HepG2 (cell line): ENCODE measurements at regions not wholly inside any gene's neighbourhood (a gene's known extent, or its start where the extent isn't known, plus 50 kb on each side); places are given as distances from the start of the nearest gene placed in this dataset.
A peak's percentile ranks its signal among the peaks of the same experiment; 100 is the strongest.

Source experiments
- ATAC-seq: fragments of 200-7000 bp; cut with Tn5 transposase; 3 replicates; pipeline ENCODE4 v1.9.1; 2020; ENCODE audit warnings: mild to moderate bottlenecking, moderate library complexity
- BruUV-seq: library from RNA; stranded (reverse); fragments of 400-500 nt; replicated peaks from 2 replicates; lab custom pipeline; 2021; lab: Mats Ljungman, UMichigan
- CTCF ChIA-PET: fragments of 300-600 bp; formaldehyde crosslinking; extraction: SDS; loops from one replicate; lab custom pipeline; 2021; ENCODE audit warnings: low total read pairs, inconsistent platforms, low intra/inter-chr PET ratio; lab: Yijun Ruan, JAX
- POLR2A ChIA-PET: fragments of 350-600 bp; sonication (Branson Sonifier 250); formaldehyde crosslinking; loops from one replicate; lab custom pipeline; 2020; ENCODE audit warnings: antibody characterized with exemption, inconsistent platforms; lab: Yijun Ruan, JAX
- DNase-seq: peaks from one replicate; pipeline ENCODE4 v3.0.0-alpha.2; 2015; ENCODE audit warnings: low spot score
- FAIRE-seq: peaks from 3 replicates; lab custom pipeline; 2011; peaks lifted over from hg19 to GRCh38; lab: Jason Lieb, UNC
- H2AFZ ChIP-seq: one replicate; pipeline ENCODE4 v1.6.1; 2011; ENCODE audit warnings: low read length, inconsistent platforms
- H3K27ac ChIP-seq: fragments of 300-600 bp; 3 replicates; pipeline ENCODE4 v1.8.0; 2011; ENCODE audit warnings: mixed run types, mild to moderate bottlenecking, mixed read lengths, low read length, inconsistent platforms; ENCODE audit not compliant: insufficient read depth; ENCODE audit errors: extremely low read length
- H3K27me3 ChIP-seq, 2 experiments: fragments of 200-600 bp in 1 of 2; 2 replicates in 1 of 2; 3 replicates in 1 of 2; pipeline versions ENCODE4 v1.6.0 to v1.8.0; 2011; ENCODE audit warnings: low read length in 2 of 2, mild to moderate bottlenecking in 2 of 2, moderate library complexity in 2 of 2, inconsistent platforms in 1 of 2; ENCODE audit not compliant: insufficient read depth in 2 of 2, control insufficient read depth in 1 of 2
- H3K36me3 ChIP-seq, 2 experiments: fragments of 200-600 bp in 1 of 2; replicated peaks in 1 of 2; 2 replicates in 1 of 2; 3 replicates in 1 of 2; pipeline versions ENCODE4 v1.5.1 to v1.8.0; 2011; ENCODE audit warnings: low read length in 2 of 2, inconsistent platforms in 1 of 2; ENCODE audit not compliant: insufficient read depth in 2 of 2, control insufficient read depth in 1 of 2
- H3K4me1 ChIP-seq: 2 replicates; pipeline ENCODE4 v1.5.1; 2012; ENCODE audit warnings: low read length, inconsistent platforms; ENCODE audit not compliant: insufficient read depth
- H3K4me2 ChIP-seq: 2 replicates; pipeline ENCODE4 v1.6.0; 2011; ENCODE audit warnings: low read depth, low read length, inconsistent platforms
- H3K4me3 ChIP-seq, 3 experiments: fragments of 200-600 bp in 1 of 3; sonication (generic), shearing (Covaris generic) in 1 of 3; replicated peaks in 1 of 3; 2 replicates each; pipeline ENCODE4 v1.5.1; 2011 to 2016; ENCODE audit warnings: low read length in 3 of 3, inconsistent platforms in 2 of 3, low read depth in 2 of 3, mild to moderate bottlenecking in 2 of 3, control low read depth in 1 of 3, mixed read lengths in 1 of 3; ENCODE audit not compliant: insufficient read depth in 1 of 3
- H3K79me2 ChIP-seq: one replicate; pipeline ENCODE4 v1.6.1; 2011; ENCODE audit warnings: low read length, inconsistent platforms; ENCODE audit not compliant: insufficient read depth
- H3K9ac ChIP-seq: 2 replicates; pipeline ENCODE4 v1.6.0; 2011; ENCODE audit warnings: mild to moderate bottlenecking, low read depth, low read length, inconsistent platforms; ENCODE audit not compliant: insufficient read depth
- H3K9me3 ChIP-seq: 2 replicates; pipeline ENCODE4 v1.5.1; 2012; ENCODE audit warnings: mild to moderate bottlenecking, low read length
- H4K20me1 ChIP-seq: 2 replicates; pipeline ENCODE4 v1.6.0; 2011; ENCODE audit warnings: inconsistent platforms, mild to moderate bottlenecking, low read length, moderate library complexity; ENCODE audit not compliant: insufficient read depth
- ATF7 ChIP-seq, 2 experiments: fragments of 450-650 bp in 1 of 2; sonication (generic) in 1 of 2; formaldehyde crosslinking in 1 of 2; IDR thresholded peaks; 2 replicates each; pipeline versions ENCODE4 v1.4.0 to v1.6.1; 2016 to 2020; ENCODE audit warnings: antibody characterized with exemption in 1 of 2, mild to moderate bottlenecking in 1 of 2, missing genetic modification reagents in 1 of 2
- SRSF1 ChIP-seq: fragments of 200-400 bp; formaldehyde crosslinking; optimal IDR thresholded peaks from 2 replicates; pipeline ENCODE3; 2017; ENCODE audit warnings: mild to moderate bottlenecking, low read depth, low read length, moderate library complexity
- THYN1 ChIP-seq: sonication (generic); formaldehyde crosslinking; IDR thresholded peaks from 2 replicates; pipeline ENCODE4 v1.8.1; 2023; ENCODE audit warnings: low read depth, mild to moderate bottlenecking, moderate library complexity, missing genetic modification reagents, borderline replicate concordance
- ZFY ChIP-seq: sonication (generic); formaldehyde crosslinking; IDR thresholded peaks from 2 replicates; pipeline ENCODE4 v1.4.0; 2020; ENCODE audit warnings: missing genetic modification reagents
- ZNF274 ChIP-seq: sonication (generic); formaldehyde crosslinking; IDR thresholded peaks from 2 replicates; pipeline ENCODE4 v1.5.1; 2020; ENCODE audit warnings: mild to moderate bottlenecking, missing genetic modification reagents
- ZNF441 ChIP-seq: sonication (generic); formaldehyde crosslinking; IDR thresholded peaks from 2 replicates; pipeline ENCODE4 v1.7.0; 2021; ENCODE audit warnings: missing genetic modification reagents, borderline replicate concordance
- WGBS: methylation state at CpG from one replicate; pipeline ENCODE4 v1.1.6; 2017; ENCODE audit warnings: low lambda C conversion rate; 5-methylcytosine and 5-hydroxymethylcytosine counted together
- in situ Hi-C: cut with HindIII; loops from 2 replicates; pipeline ENCODE4 v1.10.0; 2017; ENCODE audit warnings: low pct_unique_long_range_greater_than_20kb; ENCODE audit not compliant: extremely low pct_ligation_motif_present
- intact Hi-C: fragments of 100-400 bp; cut with micrococcal nuclease; formaldehyde crosslinking; loops from one replicate; pipeline ENCODE4 v1.10.0; 2022; ENCODE audit not compliant: unreplicated experiment
- TF ChIP-seq, protein P1 (sequence below): IDR thresholded peaks from 2 replicates; pipeline ENCODE4 v1.6.1; 2016; ENCODE audit warnings: missing compliant biosample characterization, missing genetic modification reagents, borderline replicate concordance

DNA sequence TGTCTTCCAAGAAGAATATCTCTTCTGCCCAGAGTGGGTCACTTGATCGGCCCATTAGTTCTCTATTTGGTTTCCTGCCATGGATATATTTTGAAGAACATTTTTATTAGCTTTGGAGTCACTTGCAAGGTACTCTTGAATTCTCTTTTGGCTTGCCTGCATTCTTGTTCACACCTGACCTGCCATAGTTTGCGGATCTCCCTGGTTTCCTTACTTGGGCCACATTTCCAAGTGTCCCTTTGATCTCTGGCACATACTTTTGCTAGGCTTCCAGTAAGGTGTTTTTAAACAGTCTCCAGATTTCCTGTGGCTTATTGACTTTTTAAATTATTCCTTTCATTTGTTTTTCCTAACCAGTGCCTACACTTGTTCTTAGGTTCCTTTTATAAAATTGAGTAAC, 488.5 kb upstream of the MDFIC2 start:
- BruUV-seq, result no TSS peak
- H3K9ac ChIP-seq, result no peak overlapping the region
- no peaks in the 10 kb centered on the region for H3K9me3 ChIP-seq
- ChIA-PET CTCF (no interaction called here), POLR2A (no interaction called here)
- no peak for FAIRE-seq
- intact Hi-C loops, result no loop called here
- H3K27ac ChIP-seq, result no peak overlapping the region
- no peaks in the 10 kb centered on the region for H3K79me2 ChIP-seq
- 0 out of 5 replicates have a peak, but pooled peaks cover 0 to 3% of the 10 kb centered on the region in 2 experiments for H3K27me3 ChIP-seq
- TF ChIP-seq SRSF1 (no peak), ZFY (CRISPR knock-in tag) (no peak), ZNF274 (CRISPR knock-in tag) (no peak), ZNF441 (CRISPR knock-in tag) (no peak)
- TF ChIP-seq, all 625 proteins: peak for 0
- H3K4me3 ChIP-seq, result no peak overlapping the region
- 2% methylated on average over 2 of the region's 2 CpGs for WGBS
- H4K20me1 ChIP-seq, result no peaks in the 10 kb centered on the region
- H2AFZ ChIP-seq, result no peak overlapping the region
- in situ Hi-C loops, result no loop called here
- H3K36me3 ChIP-seq, result no peaks in the 10 kb centered on the region
- ATAC-seq (no peak), DNase-seq (no peak)
- no peaks in the 10 kb centered on the region for H3K4me1 ChIP-seq
- no peak overlapping the region for H3K4me2 ChIP-seq

DNA sequence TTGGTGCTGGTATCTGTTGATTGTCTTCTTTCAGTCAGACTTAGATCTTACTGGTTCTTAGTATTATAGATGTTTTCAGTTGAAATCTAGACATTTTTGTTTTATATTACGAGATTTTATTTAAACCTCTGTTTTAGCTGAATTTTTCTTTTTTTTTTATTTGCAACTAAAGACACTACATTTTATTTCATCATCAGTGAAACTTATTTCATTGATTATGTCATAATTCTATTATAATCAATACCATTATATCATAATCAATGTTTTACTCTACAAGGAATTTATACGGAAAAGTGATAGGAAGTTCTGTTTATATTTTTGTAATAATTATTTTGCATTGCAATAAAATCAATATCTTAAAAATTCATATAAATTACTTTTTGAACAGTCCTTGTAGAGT, 477.4 kb upstream of the MDFIC2 start:
- FAIRE-seq (no peak), DNase-seq (no peak)
- Histone ChIP-seq H3K27ac (no peak overlapping the region), H3K4me3 (no peak overlapping the region), H3K27me3 (no peaks in the 10 kb centered on the region; a peak in 1 of 5 replicates), H3K9me3 (no peaks in the 10 kb centered on the region), H3K4me1 (no peaks in the 10 kb centered on the region)
- intact Hi-C loops (no loop called here), in situ Hi-C loops (no loop called here)
- TF ChIP-seq, protein P1, sequence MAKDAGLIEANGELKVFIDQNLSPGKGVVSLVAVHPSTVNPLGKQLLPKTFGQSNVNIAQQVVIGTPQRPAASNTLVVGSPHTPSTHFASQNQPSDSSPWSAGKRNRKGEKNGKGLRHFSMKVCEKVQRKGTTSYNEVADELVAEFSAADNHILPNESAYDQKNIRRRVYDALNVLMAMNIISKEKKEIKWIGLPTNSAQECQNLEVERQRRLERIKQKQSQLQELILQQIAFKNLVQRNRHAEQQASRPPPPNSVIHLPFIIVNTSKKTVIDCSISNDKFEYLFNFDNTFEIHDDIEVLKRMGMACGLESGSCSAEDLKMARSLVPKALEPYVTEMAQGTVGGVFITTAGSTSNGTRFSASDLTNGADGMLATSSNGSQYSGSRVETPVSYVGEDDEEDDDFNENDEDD (CRISPR knock-in tag), result no peak
- TF ChIP-seq ATF7 (IDR thresholded peaks at IDR 0.05), result peak; percentile 74
- no peak for TF ChIP-seq ATF7 (CRISPR knock-in tag; IDR thresholded peaks at IDR 0.05)
- no peak for TF ChIP-seq THYN1
- TF ChIP-seq, all 625 proteins: peak for 1
- Histone ChIP-seq H3K79me2 (no peaks in the 10 kb centered on the region), H4K20me1 (no peaks in the 10 kb centered on the region), H3K36me3 (no peaks in the 10 kb centered on the region), H3K9ac (no peak overlapping the region), H2AFZ (no peak overlapping the region), H3K4me2 (no peak overlapping the region)
- ChIA-PET POLR2A (no interaction called here), CTCF (no interaction called here)
- BruUV-seq, result no TSS peak
- 11% methylated on average over 2 of the region's 2 CpGs for WGBS
- no peak for ATAC-seq
